ENCODE measurements at regions not wholly inside any gene's neighbourhood (a gene's known extent, or its start where the extent isn't known, plus 50 kb on each side); places are given as distances from the start of the nearest gene placed in this dataset.

DNA sequence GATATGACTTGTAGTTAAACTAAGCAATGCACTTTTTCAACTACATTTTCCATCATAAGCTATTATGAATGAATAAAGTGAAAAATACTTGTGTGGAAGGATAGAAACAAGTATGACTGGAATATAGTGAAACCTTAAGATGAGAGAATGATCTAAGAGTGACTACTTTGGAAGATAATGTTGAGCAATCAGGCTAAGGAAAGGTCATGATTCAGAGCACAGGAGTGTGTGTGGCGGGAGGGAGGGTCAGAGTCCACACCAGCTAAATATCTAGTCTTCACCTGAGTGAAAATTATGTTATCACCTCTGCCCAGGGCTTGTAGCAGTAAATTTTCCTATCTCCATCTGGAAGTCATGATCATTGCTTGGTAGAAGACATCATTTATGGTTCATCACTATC, 833.4 kb upstream of the ATXN8OS start:
- Histone ChIP-seq H3K36me3 (no peaks in the 10 kb centered on the region), H2AFZ (replicated peaks) (no peak overlapping the region), H3F3A (ENCODE audit: low read depth) (no peaks in the 10 kb centered on the region), H3K4me1 (no peaks in the 10 kb centered on the region), H3K4me2 (no peak overlapping the region), H3K27me3 (no peaks in the 10 kb centered on the region), H3K4me3 (no peak overlapping the region), H3K27ac (no peak overlapping the region), H3K9me3 (ENCODE audit: low read depth) (no peaks in the 10 kb centered on the region), H3K79me2 (ENCODE audit: low read depth) (no peaks in the 10 kb centered on the region), H3K9ac (no peak overlapping the region), H4K20me1 (ENCODE audit: low read depth) (no peaks in the 10 kb centered on the region)
- Mint-ChIP-seq H3K27ac (no peak overlapping the region), H3K4me3 (no peak overlapping the region), H3K4me1 (no peaks in the 10 kb centered on the region), H3K9me3 (no peaks in the 10 kb centered on the region), H3K27me3 (ENCODE audit: insufficient read depth, low read depth) (no peaks in the 10 kb centered on the region), H3K36me3 (no peaks in the 10 kb centered on the region)
- DNase-seq (ENCODE audit: low spot score) = no peak
- TF ChIP-seq EZH2 (IDR thresholded peaks at IDR 0.05) = no peak
- TF ChIP-seq, protein P1, sequence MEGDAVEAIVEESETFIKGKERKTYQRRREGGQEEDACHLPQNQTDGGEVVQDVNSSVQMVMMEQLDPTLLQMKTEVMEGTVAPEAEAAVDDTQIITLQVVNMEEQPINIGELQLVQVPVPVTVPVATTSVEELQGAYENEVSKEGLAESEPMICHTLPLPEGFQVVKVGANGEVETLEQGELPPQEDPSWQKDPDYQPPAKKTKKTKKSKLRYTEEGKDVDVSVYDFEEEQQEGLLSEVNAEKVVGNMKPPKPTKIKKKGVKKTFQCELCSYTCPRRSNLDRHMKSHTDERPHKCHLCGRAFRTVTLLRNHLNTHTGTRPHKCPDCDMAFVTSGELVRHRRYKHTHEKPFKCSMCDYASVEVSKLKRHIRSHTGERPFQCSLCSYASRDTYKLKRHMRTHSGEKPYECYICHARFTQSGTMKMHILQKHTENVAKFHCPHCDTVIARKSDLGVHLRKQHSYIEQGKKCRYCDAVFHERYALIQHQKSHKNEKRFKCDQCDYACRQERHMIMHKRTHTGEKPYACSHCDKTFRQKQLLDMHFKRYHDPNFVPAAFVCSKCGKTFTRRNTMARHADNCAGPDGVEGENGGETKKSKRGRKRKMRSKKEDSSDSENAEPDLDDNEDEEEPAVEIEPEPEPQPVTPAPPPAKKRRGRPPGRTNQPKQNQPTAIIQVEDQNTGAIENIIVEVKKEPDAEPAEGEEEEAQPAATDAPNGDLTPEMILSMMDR (IDR thresholded peaks at IDR 0.05) = no peak
- no peak for TF ChIP-seq EZH2phosphoT487 (IDR thresholded peaks at IDR 0.05)

DNA sequence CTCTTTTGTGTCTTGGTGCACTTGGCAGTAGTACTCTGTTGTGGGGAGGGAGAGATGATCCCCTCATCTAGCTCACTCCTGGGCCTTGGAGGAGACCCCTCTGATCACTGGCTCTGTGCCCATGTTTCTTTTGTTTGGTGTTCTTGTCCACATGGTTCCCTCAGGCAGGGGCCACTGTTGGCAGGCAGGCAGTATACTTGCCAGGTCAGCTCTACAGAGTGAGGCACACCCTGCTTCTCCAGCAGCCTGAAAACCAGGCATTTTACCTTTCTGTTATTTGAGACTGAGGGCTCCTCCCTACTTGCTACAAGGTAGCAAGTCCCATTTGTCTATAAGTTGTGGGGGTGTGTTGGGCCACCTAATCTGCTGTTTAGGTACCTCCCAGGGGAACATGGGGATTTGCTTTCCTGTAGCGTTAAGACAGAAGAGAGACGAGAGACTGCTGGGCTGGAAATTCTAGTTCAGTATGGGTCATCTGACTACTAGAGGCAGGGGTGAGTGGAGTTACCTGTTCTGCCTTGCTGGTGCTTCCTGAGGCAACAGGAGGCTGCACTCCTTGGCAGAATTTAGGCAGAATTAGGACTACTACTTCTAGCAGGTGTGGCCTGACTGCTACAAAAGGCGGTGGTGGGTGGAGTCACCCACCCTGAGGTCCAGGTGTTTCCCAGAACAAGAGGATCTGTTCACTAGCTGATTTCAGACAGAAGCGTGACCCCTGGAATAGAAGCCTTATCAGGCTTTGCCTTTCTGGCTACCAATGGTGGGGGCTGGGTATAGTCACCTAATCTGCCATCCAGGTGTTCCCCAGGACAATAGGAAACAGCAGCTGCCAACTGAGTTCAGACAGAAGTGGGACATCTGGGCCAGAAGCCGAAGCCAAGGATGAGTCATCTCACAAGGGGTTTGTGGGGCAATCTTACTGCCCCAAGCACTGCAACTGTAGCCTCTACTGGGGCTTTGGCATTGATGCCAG, 843.0 kb upstream of the ATXN8OS start:
- Histone ChIP-seq H3K36me3 (no peaks in the 10 kb centered on the region), H3K4me2 (no peak overlapping the region), H3K4me3 (no peak overlapping the region), H3K4me1 (peaks cover 7% of the 10 kb centered on the region), H3K9ac (no peak overlapping the region), H3K27ac (no peak overlapping the region), H3K9me3 (ENCODE audit: low read depth) (no peaks in the 10 kb centered on the region), H3K27me3 (no peaks in the 10 kb centered on the region), H2AFZ (replicated peaks) (no peak overlapping the region), H4K20me1 (ENCODE audit: low read depth) (no peaks in the 10 kb centered on the region), H3F3A (ENCODE audit: low read depth) (no peaks in the 10 kb centered on the region), H3K79me2 (ENCODE audit: low read depth) (no peaks in the 10 kb centered on the region)
- H3K27me3 Mint-ChIP-seq (ENCODE audit: insufficient read depth, low read depth) = peaks cover 2% of the 10 kb centered on the region
- H3K4me3 Mint-ChIP-seq = no peak overlapping the region
- H3K4me1 Mint-ChIP-seq = peaks cover 9% of the 10 kb centered on the region
- H3K9me3 Mint-ChIP-seq = peaks cover 6% of the 10 kb centered on the region
- no peak for DNase-seq (ENCODE audit: low spot score)
- H3K36me3 Mint-ChIP-seq = no peaks in the 10 kb centered on the region
- H3K27ac Mint-ChIP-seq = peak overlapping the region; percentile 63
- TF ChIP-seq, protein P1 (IDR thresholded peaks at IDR 0.05) = no peak
- TF ChIP-seq EZH2phosphoT487 (IDR thresholded peaks at IDR 0.05) = no peak

DNA sequence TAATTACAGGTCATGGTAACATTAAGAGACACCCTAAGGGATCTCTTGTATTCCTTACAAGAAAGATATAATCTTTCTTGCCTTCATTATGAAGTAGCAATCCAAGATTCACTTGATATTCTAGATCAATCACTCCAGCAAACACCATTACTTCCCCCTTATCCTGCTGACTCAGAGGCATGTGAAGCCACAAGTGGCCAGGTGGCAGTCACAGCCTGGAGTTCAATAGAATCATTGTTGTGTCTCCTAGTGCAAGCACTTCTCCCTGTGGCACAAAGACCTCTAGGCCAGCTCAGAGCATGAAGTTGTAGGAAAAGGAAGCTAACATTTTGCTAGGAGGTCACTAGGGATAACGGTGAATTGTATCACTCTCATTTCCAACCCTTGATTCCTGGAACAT, 864.3 kb upstream of the ATXN8OS start:
- H3K4me1 ChIP-seq = no peaks in the 10 kb centered on the region
- no peaks in the 10 kb centered on the region for H4K20me1 ChIP-seq (ENCODE audit: low read depth)
- H3K4me2 ChIP-seq = no peak overlapping the region
- H3K27me3 ChIP-seq = no peaks in the 10 kb centered on the region
- no peak overlapping the region for H3K4me3 ChIP-seq
- Mint-ChIP-seq H3K9me3 (no peaks in the 10 kb centered on the region), H3K36me3 (no peaks in the 10 kb centered on the region), H3K27ac (no peak overlapping the region), H3K4me3 (no peak overlapping the region), H3K4me1 (no peaks in the 10 kb centered on the region), H3K27me3 (ENCODE audit: insufficient read depth, low read depth) (no peaks in the 10 kb centered on the region)
- H3K9ac ChIP-seq = no peak overlapping the region
- no peaks in the 10 kb centered on the region for H3K9me3 ChIP-seq (ENCODE audit: low read depth)
- H3F3A ChIP-seq (ENCODE audit: low read depth) = no peaks in the 10 kb centered on the region
- no peak overlapping the region for H3K27ac ChIP-seq
- no peak for TF ChIP-seq EZH2phosphoT487 (IDR thresholded peaks at IDR 0.05)
- TF ChIP-seq, protein P1 (IDR thresholded peaks at IDR 0.05) = no peak
- no peak for TF ChIP-seq EZH2 (IDR thresholded peaks at IDR 0.05)
- no peaks in the 10 kb centered on the region for H3K36me3 ChIP-seq
- no peak overlapping the region for H2AFZ ChIP-seq (replicated peaks)
- DNase-seq (ENCODE audit: low spot score) = no peak
- no peaks in the 10 kb centered on the region for H3K79me2 ChIP-seq (ENCODE audit: low read depth)

Measured in neural progenitor cell (in vitro differentiated cells).